GM12878 (cell line): ENCODE measurements at regions not wholly inside any gene's neighbourhood (a gene's known extent, or its start where the extent isn't known, plus 50 kb on each side); places are given as distances from the start of the nearest gene placed in this dataset.

Experiments
- BCL3 ChIP-seq: IDR thresholded peaks from 2 replicates; pipeline ENCODE4 v1.6.1; 2011; ENCODE audit warnings: borderline replicate concordance, low read depth, mild to moderate bottlenecking, moderate library complexity, low read length; ENCODE audit not compliant: insufficient read depth, poor library complexity, severe bottlenecking
- CEBPB ChIP-seq, 2 experiments: fragments of 150-350 bp in 1 of 2; IDR thresholded peaks; 2 replicates each; pipeline ENCODE4 v1.6.1; 2012 to 2014; ENCODE audit warnings: low read depth in 2 of 2, low read length in 2 of 2, borderline replicate concordance in 1 of 2, inconsistent platforms in 1 of 2
- CTCF ChIP-seq, 3 experiments: IDR thresholded peaks in 2 of 3; conservative IDR thresholded peaks in 1 of 3; 2 replicates each; pipeline ENCODE4 v1.5.1; 2011; ENCODE audit warnings: low read depth in 3 of 3, low read length in 3 of 3, mild to moderate bottlenecking in 3 of 3, control low read depth in 2 of 3, moderate library complexity in 2 of 3, inconsistent platforms in 1 of 3, mixed read lengths in 1 of 3; ENCODE audit not compliant: control insufficient read depth in 2 of 3, insufficient read depth in 1 of 3; ENCODE audit errors: extremely low read depth in 1 of 3
- ELK1 ChIP-seq: IDR thresholded peaks from 2 replicates; pipeline ENCODE4 v1.6.1; 2012; ENCODE audit warnings: low read depth, low read length, improper control_type of control experiment
- ESRRA ChIP-seq: IDR thresholded peaks from 2 replicates; pipeline ENCODE4 v1.6.1; 2012; ENCODE audit warnings: mild to moderate bottlenecking, low read length, improper control_type of control experiment
- MYC ChIP-seq: IDR thresholded peaks from 2 replicates; pipeline ENCODE4 v1.6.1; 2011; ENCODE audit warnings: mild to moderate bottlenecking, low read length, moderate library complexity, inconsistent platforms; ENCODE audit not compliant: insufficient read depth, insufficient replicate concordance, insufficient read length, severe bottlenecking
- PKNOX1 ChIP-seq: fragments of 450-650 bp; IDR thresholded peaks from 2 replicates; pipeline ENCODE4 v1.6.1; 2016; ENCODE audit warnings: mild to moderate bottlenecking
- POLR2A ChIP-seq: IDR thresholded peaks from 2 replicates; pipeline ENCODE4 v1.6.1; 2011; ENCODE audit warnings: low read depth, mild to moderate bottlenecking, low read length
- POU2F2 ChIP-seq: IDR thresholded peaks from 3 replicates; pipeline ENCODE4 v1.6.1; 2011; ENCODE audit warnings: low read depth, mild to moderate bottlenecking, low read length, borderline replicate concordance
- RUNX3 ChIP-seq: IDR thresholded peaks from 2 replicates; pipeline ENCODE4 v1.6.1; 2012; ENCODE audit warnings: low read length, inconsistent platforms
- SMAD1 ChIP-seq: fragments of 450-650 bp; IDR thresholded peaks from 2 replicates; pipeline ENCODE4 v1.6.1; 2018; ENCODE audit warnings: mild to moderate bottlenecking, low read depth; ENCODE audit not compliant: partially characterized antibody
- SRF ChIP-seq, 2 experiments: IDR thresholded peaks; 2 replicates each; pipeline ENCODE4 v1.6.1; 2011; ENCODE audit warnings: low read depth in 2 of 2, low read length in 2 of 2, mild to moderate bottlenecking in 1 of 2, moderate library complexity in 1 of 2
- USF1 ChIP-seq: IDR thresholded peaks from 2 replicates; pipeline ENCODE4 v1.6.1; 2011; ENCODE audit warnings: borderline replicate concordance, low read depth, mild to moderate bottlenecking, moderate library complexity, mixed read lengths, low read length; ENCODE audit not compliant: insufficient read depth; ENCODE audit errors: extremely low read length

GRCh38 chr2:20563833-20564232 lies 87.1 kb downstream of the HS1BP3 start:
- TF ChIP-seq SRF (IDR thresholded peaks at IDR 0.05; ENCODE audit: low read depth in 2 of 2, low read length in 2 of 2) = no peak
- TF ChIP-seq ESRRA = no peak
- TF ChIP-seq PKNOX1 = no peak
- TF ChIP-seq POU2F2 = no peak
- TF ChIP-seq CTCF (IDR thresholded peaks at IDR 0.05 in 2 of 3, conservative IDR thresholded peaks at IDR 0.05 in 1 of 3; ENCODE audit: control insufficient read depth in 2 of 3, extremely low read depth in 1 of 3, insufficient read depth in 1 of 3, low read depth in 3 of 3, low read length in 3 of 3) = no peak
- TF ChIP-seq ELK1 = no peak
- TF ChIP-seq USF1 = no peak
- no peak for TF ChIP-seq CEBPB (IDR thresholded peaks at IDR 0.05; ENCODE audit: borderline replicate concordance in 1 of 2, low read depth in 2 of 2, low read length in 2 of 2)
- TF ChIP-seq BCL3 = no peak
- TF ChIP-seq POLR2A = no peak
- no peak for TF ChIP-seq SMAD1
- no peak for TF ChIP-seq RUNX3
- TF ChIP-seq MYC = no peak
